ENCODE measurements at regions not wholly inside any gene's neighbourhood (a gene's known extent, or its start where the extent isn't known, plus 50 kb on each side); places are given as distances from the start of the nearest gene placed in this dataset.
"Not testable (repeated sequence)": the region's sequence is repeated elsewhere in the genome, so short reads cannot be mapped to it uniquely, and the experiment has no call there.

DNA sequence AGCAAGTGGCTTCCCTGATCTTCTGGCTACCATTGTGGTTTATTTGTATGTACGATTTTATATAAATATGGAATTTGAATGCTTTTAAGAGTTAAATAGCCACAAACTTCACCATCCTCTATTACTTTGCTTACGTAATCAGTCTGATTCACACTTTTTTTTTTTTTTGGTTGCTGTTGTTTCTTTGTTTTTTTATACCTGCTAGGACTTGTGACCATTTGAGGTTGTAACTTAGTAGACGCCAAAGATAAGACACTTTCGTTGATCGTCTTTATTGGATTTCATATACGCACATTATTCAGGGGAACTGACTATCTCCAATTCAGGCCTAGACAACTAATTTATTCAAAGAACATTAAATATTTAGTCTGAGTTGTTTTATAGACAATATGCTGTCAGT lies 559.0 kb downstream of the CBLN4 start:
- Mint-ChIP-seq H3K27me3 (no peaks in the 10 kb centered on the region), H3K27ac (no peak overlapping the region), H3K4me1 (no peaks in the 10 kb centered on the region), H3K9me3 (peaks cover 2 to 13% (median 9%) of the 10 kb centered on the region in 5 donors), H3K36me3 (peaks cover 0 to 2% (median 0%) of the 10 kb centered on the region in 3 donors), H3K4me3 (no peak overlapping the region)
- Histone ChIP-seq H3K9me3 (ENCODE audit: low read length) (no peaks in the 10 kb centered on the region), H3K27ac (ENCODE audit: low read depth, low read length) (no peak overlapping the region), H3K36me3 (ENCODE audit: insufficient read depth, low read length) (no peaks in the 10 kb centered on the region), H3K27me3 (ENCODE audit: insufficient read depth, low read length, poor library complexity, severe bottlenecking) (no peaks in the 10 kb centered on the region), H3K4me1 (ENCODE audit: insufficient read depth, low read length) (no peaks in the 10 kb centered on the region), H3K4me3 (ENCODE audit: low read length) (no peak overlapping the region)
- POLR2A ChIA-PET: no interaction called here
- DNase-seq: no peak
- CTCF ChIA-PET: no interaction called here

DNA sequence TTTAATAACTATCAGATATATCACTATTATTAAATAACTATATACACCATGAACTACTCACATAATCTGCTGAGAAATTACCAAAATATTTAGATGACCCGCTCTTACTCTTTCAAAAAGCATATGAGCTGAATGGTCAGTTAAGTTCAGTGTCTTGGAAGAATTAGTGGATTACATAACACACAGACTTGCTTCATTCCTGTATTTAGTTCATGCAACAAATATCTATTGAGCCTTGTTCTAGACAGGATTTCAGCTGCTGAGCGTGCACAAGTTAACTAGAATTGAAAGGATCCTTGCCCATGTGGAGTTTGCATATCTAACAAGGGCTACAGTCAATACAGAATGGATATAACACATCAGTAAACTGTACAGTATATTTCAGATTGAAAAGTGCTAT lies 566.2 kb downstream of the CBLN4 start:
- Histone ChIP-seq H3K27ac (ENCODE audit: low read depth, low read length) (no peak overlapping the region), H3K27me3 (ENCODE audit: insufficient read depth, low read length, poor library complexity, severe bottlenecking) (no peaks in the 10 kb centered on the region), H3K36me3 (ENCODE audit: insufficient read depth, low read length) (no peaks in the 10 kb centered on the region), H3K9me3 (ENCODE audit: low read length) (no peaks in the 10 kb centered on the region), H3K4me3 (ENCODE audit: low read length) (no peak overlapping the region), H3K4me1 (ENCODE audit: insufficient read depth, low read length) (no peaks in the 10 kb centered on the region)
- Mint-ChIP-seq H3K4me3 (no peak overlapping the region), H3K36me3 (no peaks in the 10 kb centered on the region), H3K9me3 (peaks cover 2 to 8% (median 3%) of the 10 kb centered on the region in 5 donors), H3K27me3 (peaks cover 0 to 2% of the 10 kb centered on the region in 2 donors), H3K27ac (no peak overlapping the region), H3K4me1 (no peaks in the 10 kb centered on the region)
- POLR2A ChIA-PET: no interaction called here
- CTCF ChIA-PET: no interaction called here
- DNase-seq: no peak

DNA sequence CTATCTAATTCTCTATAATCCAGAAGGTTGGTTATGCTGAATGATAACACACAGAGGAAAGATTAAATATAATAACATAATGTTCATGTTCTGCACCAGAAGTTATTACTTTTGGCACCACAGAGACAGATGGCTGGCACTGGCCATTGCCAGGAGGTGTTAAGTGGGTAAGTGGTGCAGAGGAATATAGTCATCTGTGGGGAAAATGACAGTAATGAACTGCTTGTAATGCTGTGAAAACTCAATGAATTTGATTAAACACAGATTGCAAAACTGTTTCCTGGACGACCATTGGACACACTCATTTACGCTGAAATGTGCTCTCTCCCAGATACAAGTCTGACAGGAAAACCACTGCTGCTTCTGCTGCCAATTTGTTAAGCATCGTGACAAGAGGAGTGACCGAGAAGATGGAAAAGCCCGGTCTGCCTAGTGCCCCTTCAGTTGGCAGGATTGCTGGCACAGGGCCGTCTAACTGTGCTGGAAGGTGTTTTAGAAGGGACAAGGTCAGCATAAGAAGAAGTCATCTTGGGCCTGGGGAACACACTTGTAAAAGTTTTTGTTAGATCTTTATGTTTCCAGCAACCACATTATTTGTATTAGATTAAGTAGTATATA lies 567.4 kb downstream of the CBLN4 start:
- H3K9me3 Mint-ChIP-seq: peaks cover 2 to 8% (median 3%) of the 10 kb centered on the region in 5 donors
- peaks cover 0 to 2% of the 10 kb centered on the region in 2 donors for H3K27me3 Mint-ChIP-seq
- CTCF ChIA-PET: no interaction called here
- Histone ChIP-seq H3K27me3 (ENCODE audit: insufficient read depth, low read length, poor library complexity, severe bottlenecking) (no peaks in the 10 kb centered on the region), H3K27ac (ENCODE audit: low read depth, low read length) (no peak overlapping the region), H3K4me1 (ENCODE audit: insufficient read depth, low read length) (no peaks in the 10 kb centered on the region), H3K9me3 (ENCODE audit: low read length) (no peaks in the 10 kb centered on the region), H3K36me3 (ENCODE audit: insufficient read depth, low read length) (no peaks in the 10 kb centered on the region), H3K4me3 (ENCODE audit: low read length) (no peak overlapping the region)
- POLR2A ChIA-PET: no interaction called here
- no peak for DNase-seq
- no peaks in the 10 kb centered on the region for H3K4me1 Mint-ChIP-seq
- no peak overlapping the region for H3K27ac Mint-ChIP-seq
- no peaks in the 10 kb centered on the region for H3K36me3 Mint-ChIP-seq
- no peak overlapping the region for H3K4me3 Mint-ChIP-seq

DNA sequence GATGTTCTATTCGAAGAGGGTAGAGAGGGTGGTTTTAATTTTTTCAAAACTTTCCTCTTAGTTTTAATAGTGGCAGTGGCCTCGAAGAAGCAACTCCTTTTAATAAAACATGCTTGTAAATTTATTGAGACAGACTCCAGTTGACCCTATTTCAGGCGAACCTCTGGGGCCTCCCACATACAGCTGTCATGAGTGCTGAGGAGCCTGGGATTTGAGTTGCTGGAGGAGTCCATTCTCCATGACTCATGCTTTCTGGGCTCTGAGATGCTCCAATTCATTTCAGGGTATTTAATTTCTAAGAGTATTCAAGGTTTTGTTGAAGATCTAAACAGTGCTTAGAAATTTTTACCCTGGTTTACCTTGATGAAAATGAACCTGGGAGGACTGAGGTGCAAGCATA lies 580.4 kb downstream of the CBLN4 start:
- no peaks in the 10 kb centered on the region for H3K4me1 Mint-ChIP-seq
- no peak overlapping the region for H3K27ac ChIP-seq (ENCODE audit: low read depth, low read length)
- H3K4me3 Mint-ChIP-seq: no peak overlapping the region
- ChIA-PET POLR2A (no interaction called here), CTCF (no interaction called here)
- H3K4me1 ChIP-seq (ENCODE audit: insufficient read depth, low read length): no peaks in the 10 kb centered on the region
- H3K27me3 ChIP-seq (ENCODE audit: insufficient read depth, low read length, poor library complexity, severe bottlenecking): no peaks in the 10 kb centered on the region
- H3K27ac Mint-ChIP-seq: no peak overlapping the region
- H3K9me3 ChIP-seq (ENCODE audit: low read length): no peaks in the 10 kb centered on the region
- no peak overlapping the region for H3K4me3 ChIP-seq (ENCODE audit: low read length)
- H3K36me3 Mint-ChIP-seq: no peaks in the 10 kb centered on the region
- H3K9me3 Mint-ChIP-seq: peaks cover 5 to 14% (median 7%) of the 10 kb centered on the region in 5 donors
- no peaks in the 10 kb centered on the region for H3K27me3 Mint-ChIP-seq
- H3K36me3 ChIP-seq (ENCODE audit: insufficient read depth, low read length): no peaks in the 10 kb centered on the region
- DNase-seq: no peak

DNA sequence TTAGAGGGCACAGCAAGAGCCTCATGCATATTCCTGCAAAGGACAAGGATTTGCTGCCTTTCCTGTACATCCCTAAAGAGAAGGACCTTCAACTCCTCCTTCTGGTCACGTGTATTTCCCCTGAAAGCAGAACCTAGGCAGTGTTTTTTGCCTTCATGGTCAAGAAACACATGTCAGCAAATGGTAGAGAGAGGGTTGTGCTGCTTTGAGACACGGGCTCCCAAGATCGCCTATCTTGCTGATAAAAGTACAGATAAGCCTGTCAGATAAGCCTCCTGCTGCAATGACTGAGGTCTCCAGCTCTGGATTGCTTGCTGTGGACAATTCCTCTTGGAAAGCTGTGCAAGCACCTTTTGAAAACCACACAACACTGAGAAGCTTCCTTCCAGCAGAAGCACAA lies 580.8 kb downstream of the CBLN4 start:
- Mint-ChIP-seq H3K36me3 (no peaks in the 10 kb centered on the region), H3K4me3 (no peak overlapping the region), H3K9me3 (peaks cover 7 to 15% (median 10%) of the 10 kb centered on the region in 5 donors), H3K4me1 (no peaks in the 10 kb centered on the region), H3K27ac (no peak overlapping the region), H3K27me3 (no peaks in the 10 kb centered on the region)
- no peaks in the 10 kb centered on the region for H3K27me3 ChIP-seq (ENCODE audit: insufficient read depth, low read length, poor library complexity, severe bottlenecking)
- no peaks in the 10 kb centered on the region for H3K36me3 ChIP-seq (ENCODE audit: insufficient read depth, low read length)
- CTCF ChIA-PET: no interaction called here
- H3K9me3 ChIP-seq (ENCODE audit: low read length): no peaks in the 10 kb centered on the region
- POLR2A ChIA-PET: no interaction called here
- no peak overlapping the region for H3K27ac ChIP-seq (ENCODE audit: low read depth, low read length)
- H3K4me3 ChIP-seq (ENCODE audit: low read length): no peak overlapping the region
- no peak for DNase-seq
- H3K4me1 ChIP-seq (ENCODE audit: insufficient read depth, low read length): no peaks in the 10 kb centered on the region

DNA sequence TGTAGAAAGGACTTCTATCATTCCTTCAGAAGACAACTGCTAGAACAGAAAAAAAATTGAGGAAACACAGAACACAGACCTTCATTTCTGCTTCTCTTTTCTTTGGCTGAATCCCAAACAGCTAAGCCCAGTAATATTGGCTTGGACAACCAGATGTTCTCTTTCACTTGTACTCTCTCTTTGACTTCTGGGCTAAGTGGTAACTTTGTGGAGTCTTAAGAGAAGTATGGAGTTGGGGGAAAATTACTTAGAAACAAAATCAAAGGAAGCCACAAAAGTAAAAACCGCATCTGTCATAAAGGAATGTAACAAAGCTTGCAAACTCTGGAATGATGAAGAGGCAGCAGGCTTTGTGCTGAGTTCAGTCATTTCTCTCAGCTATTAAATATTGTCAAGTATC lies 587.5 kb downstream of the CBLN4 start:
- CTCF ChIA-PET: no interaction called here

DNA sequence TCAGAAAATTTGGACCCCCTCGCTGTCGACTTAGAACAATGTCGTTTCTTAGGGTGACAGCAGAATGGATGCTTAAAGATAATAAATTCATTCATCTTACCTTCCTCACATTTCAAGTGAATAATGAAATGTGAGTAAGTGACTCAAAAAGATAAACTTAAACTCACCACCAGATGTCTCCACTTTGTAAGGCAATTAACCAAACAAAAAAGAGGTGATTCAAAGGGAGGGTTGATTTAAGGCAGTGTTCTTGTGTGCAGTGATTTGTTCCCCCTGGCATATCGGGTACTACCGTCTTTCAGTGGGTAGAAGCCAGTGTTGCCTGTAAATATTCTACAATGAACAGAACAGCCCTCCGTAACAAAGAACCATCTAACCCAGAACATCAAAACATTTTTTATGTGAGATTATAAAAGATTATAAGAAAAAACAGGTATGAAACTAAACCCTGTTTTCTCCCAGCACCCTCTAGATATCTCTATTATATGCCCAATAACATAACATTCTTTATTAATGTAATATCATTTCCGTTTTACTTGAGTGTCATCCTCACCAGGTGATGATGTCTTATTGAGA lies 589.7 kb downstream of the CBLN4 start:
- Histone ChIP-seq H3K4me3 (ENCODE audit: low read length) (no peak overlapping the region), H3K27me3 (ENCODE audit: insufficient read depth, low read length, poor library complexity, severe bottlenecking) (no peaks in the 10 kb centered on the region), H3K36me3 (ENCODE audit: insufficient read depth, low read length) (no peaks in the 10 kb centered on the region), H3K9me3 (ENCODE audit: low read length) (no peaks in the 10 kb centered on the region), H3K27ac (ENCODE audit: low read depth, low read length) (no peak overlapping the region), H3K4me1 (ENCODE audit: insufficient read depth, low read length) (no peaks in the 10 kb centered on the region)
- H3K4me1 Mint-ChIP-seq: no peaks in the 10 kb centered on the region
- H3K27ac Mint-ChIP-seq: no peak overlapping the region
- H3K27me3 Mint-ChIP-seq: no peaks in the 10 kb centered on the region
- no peak for DNase-seq
- H3K36me3 Mint-ChIP-seq: no peaks in the 10 kb centered on the region
- H3K4me3 Mint-ChIP-seq: no peak overlapping the region
- ChIA-PET POLR2A (no interaction called here), CTCF (no interaction called here)
- H3K9me3 Mint-ChIP-seq: peaks cover 2 to 15% (median 12%) of the 10 kb centered on the region in 5 donors

More for the DNA sequence above, 587.5 kb downstream of the CBLN4 start:
- H3K27me3 ChIP-seq (ENCODE audit: insufficient read depth, low read length, poor library complexity, severe bottlenecking): no peaks in the 10 kb centered on the region
- H3K9me3 ChIP-seq (ENCODE audit: low read length): no peaks in the 10 kb centered on the region
- DNase-seq: no peak
- Mint-ChIP-seq H3K9me3 (peaks cover 2 to 17% (median 11%) of the 10 kb centered on the region in 5 donors), H3K4me3 (no peak overlapping the region), H3K36me3 (no peaks in the 10 kb centered on the region), H3K4me1 (no peaks in the 10 kb centered on the region), H3K27me3 (no peaks in the 10 kb centered on the region), H3K27ac (no peak overlapping the region)
- H3K36me3 ChIP-seq (ENCODE audit: insufficient read depth, low read length): no peaks in the 10 kb centered on the region
- H3K4me3 ChIP-seq (ENCODE audit: low read length): no peak overlapping the region
- POLR2A ChIA-PET: no interaction called here
- H3K4me1 ChIP-seq (ENCODE audit: insufficient read depth, low read length): no peaks in the 10 kb centered on the region
- H3K27ac ChIP-seq (ENCODE audit: low read depth, low read length): no peak overlapping the region

DNA sequence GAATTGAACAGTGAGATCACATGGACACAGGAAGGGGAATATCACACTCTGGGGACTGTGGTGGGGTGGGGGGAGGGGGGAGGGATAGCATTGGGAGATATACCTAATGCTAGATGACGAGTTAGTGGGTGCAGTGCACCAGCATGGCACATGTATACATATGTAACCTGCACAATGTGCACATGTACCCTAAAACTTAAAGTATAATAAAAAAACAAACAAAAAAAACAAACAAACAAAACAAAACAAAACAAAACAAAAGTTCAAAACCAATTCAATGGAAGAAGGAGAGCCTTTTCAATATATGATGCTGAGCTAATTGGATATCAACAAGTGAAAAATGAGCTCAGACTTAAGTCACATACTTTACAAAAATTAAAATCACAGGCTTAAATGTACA lies 592.8 kb downstream of the CBLN4 start:
- H3K27me3 ChIP-seq (ENCODE audit: insufficient read depth, low read length, poor library complexity, severe bottlenecking); H3K36me3 Mint-ChIP-seq; POLR2A ChIA-PET; H3K4me1 ChIP-seq (ENCODE audit: insufficient read depth, low read length); H3K4me3 Mint-ChIP-seq; H3K9me3 ChIP-seq (ENCODE audit: low read length); H3K27me3 Mint-ChIP-seq; H3K36me3 ChIP-seq (ENCODE audit: insufficient read depth, low read length); H3K4me3 ChIP-seq (ENCODE audit: low read length); H3K27ac ChIP-seq (ENCODE audit: low read depth, low read length); H3K4me1 Mint-ChIP-seq; CTCF ChIA-PET; DNase-seq; H3K27ac Mint-ChIP-seq: not testable (repeated sequence)
- peaks cover 2 to 12% (median 11%) of the 10 kb centered on the region in 5 donors for H3K9me3 Mint-ChIP-seq

Measured in CD8-positive, alpha-beta memory T cell (primary cell).